Ovary (tissue), 3 donors: ENCODE measurements at regions not wholly inside any gene's neighbourhood (a gene's known extent, or its start where the extent isn't known, plus 50 kb on each side); places are given as distances from the start of the nearest gene placed in this dataset.

Experiments used
- EP300 ChIP-seq: sonication (generic); formaldehyde crosslinking; IDR thresholded peaks from one replicate; pipeline ENCODE4 v1.6.1; 2017; ENCODE audit warnings: antibody characterized with exemption
- POLR2A ChIP-seq: fragments of 450-650 bp; IDR thresholded peaks from one replicate; pipeline ENCODE4 v1.6.1; 2017; ENCODE audit warnings: antibody characterized with exemption, mild to moderate bottlenecking, moderate library complexity
- TF ChIP-seq, protein P1 (sequence below), 3 donors: fragments of 450-650 bp in 2 of 3; fragments of 200-600 bp in 1 of 3; IDR thresholded peaks; one replicate each; pipeline versions ENCODE4 v1.5.1 to v1.8.0; 2016 to 2022; ENCODE audit warnings: antibody characterized with exemption in 3 of 3, mild to moderate bottlenecking in 1 of 3
- donor health status: DM: no; HTN: no; CAD: no.

DNA sequence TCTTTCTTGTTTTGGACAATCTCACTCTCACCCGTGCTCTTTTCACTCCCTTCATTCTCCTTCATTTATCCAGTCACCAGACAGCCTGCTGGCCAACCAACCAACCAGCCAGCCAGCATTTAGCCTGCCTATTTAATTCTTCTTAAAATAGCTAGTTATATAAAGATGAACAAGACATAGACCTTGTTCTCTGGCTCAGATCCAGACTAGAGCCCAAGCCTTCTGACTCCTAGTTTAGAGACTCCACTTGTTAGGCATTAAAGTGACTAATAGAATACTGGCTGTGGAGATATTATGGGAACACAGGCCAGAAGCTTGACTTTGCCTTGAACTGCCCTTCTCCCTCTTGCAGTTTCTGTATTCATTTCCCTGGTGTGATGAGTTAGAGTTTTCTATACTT lies 215.3 kb upstream of the THRB start:
- TF ChIP-seq, protein P1, sequence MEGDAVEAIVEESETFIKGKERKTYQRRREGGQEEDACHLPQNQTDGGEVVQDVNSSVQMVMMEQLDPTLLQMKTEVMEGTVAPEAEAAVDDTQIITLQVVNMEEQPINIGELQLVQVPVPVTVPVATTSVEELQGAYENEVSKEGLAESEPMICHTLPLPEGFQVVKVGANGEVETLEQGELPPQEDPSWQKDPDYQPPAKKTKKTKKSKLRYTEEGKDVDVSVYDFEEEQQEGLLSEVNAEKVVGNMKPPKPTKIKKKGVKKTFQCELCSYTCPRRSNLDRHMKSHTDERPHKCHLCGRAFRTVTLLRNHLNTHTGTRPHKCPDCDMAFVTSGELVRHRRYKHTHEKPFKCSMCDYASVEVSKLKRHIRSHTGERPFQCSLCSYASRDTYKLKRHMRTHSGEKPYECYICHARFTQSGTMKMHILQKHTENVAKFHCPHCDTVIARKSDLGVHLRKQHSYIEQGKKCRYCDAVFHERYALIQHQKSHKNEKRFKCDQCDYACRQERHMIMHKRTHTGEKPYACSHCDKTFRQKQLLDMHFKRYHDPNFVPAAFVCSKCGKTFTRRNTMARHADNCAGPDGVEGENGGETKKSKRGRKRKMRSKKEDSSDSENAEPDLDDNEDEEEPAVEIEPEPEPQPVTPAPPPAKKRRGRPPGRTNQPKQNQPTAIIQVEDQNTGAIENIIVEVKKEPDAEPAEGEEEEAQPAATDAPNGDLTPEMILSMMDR (IDR thresholded peaks at IDR 0.05), result no peak
- TF ChIP-seq EP300 (no peak), POLR2A (no peak)
